Breast epithelium (tissue), 4 donors: ENCODE measurements at regions not wholly inside any gene's neighbourhood (a gene's known extent, or its start where the extent isn't known, plus 50 kb on each side); places are given as distances from the start of the nearest gene placed in this dataset.

Source experiments
- DNase-seq, 2 donors: peaks; one replicate each; pipeline ENCODE4 v3.0.0-alpha.2; 2019; ENCODE audit warnings: low spot score in 2 of 2
- H3K27ac ChIP-seq, 2 donors: fragments of 200-600 bp; sonication (generic) in 1 of 2; one replicate each; pipeline ENCODE4 v1.5.1; 2016 to 2019; ENCODE audit warnings: mild to moderate bottlenecking in 1 of 2
- H3K27me3 ChIP-seq, 2 donors: fragments of 200-600 bp; sonication (generic) in 1 of 2; one replicate each; pipeline versions ENCODE4 v1.5.1 to v1.6.0; 2017 to 2019; ENCODE audit warnings: control low read depth in 1 of 2, mild to moderate bottlenecking in 1 of 2
- H3K36me3 ChIP-seq: fragments of 200-600 bp; one replicate; pipeline ENCODE4 v1.5.1; 2019
- H3K4me1 ChIP-seq, 2 donors: fragments of 200-600 bp; sonication (generic); one replicate each; pipeline ENCODE4 v1.5.1; 2016 to 2019; ENCODE audit warnings: control low read depth in 1 of 2
- H3K4me3 ChIP-seq, 3 donors: fragments of 200-600 bp; sonication (generic); 1 replicate in 2 of 3; 2 replicates in 1 of 3; pipeline ENCODE4 v1.5.1; 2016 to 2019; ENCODE audit warnings: mild to moderate bottlenecking in 3 of 3, moderate library complexity in 2 of 3
- H3K9me3 ChIP-seq, 2 donors: fragments of 200-600 bp; sonication (generic) in 1 of 2; one replicate each; pipeline ENCODE4 v1.5.1; 2016 to 2019; ENCODE audit warnings: control low read depth in 1 of 2
- CTCF ChIP-seq, 3 donors: fragments of 450-650 bp; IDR thresholded peaks; one replicate each; pipeline ENCODE4 v1.5.1; 2016 to 2017; ENCODE audit warnings: antibody characterized with exemption in 3 of 3, mild to moderate bottlenecking in 3 of 3, moderate library complexity in 3 of 3
- POLR2A ChIP-seq: fragments of 450-650 bp; IDR thresholded peaks from one replicate; pipeline ENCODE4 v1.6.1; 2016; ENCODE audit warnings: antibody characterized with exemption, mild to moderate bottlenecking, moderate library complexity
- POLR2AphosphoS5 ChIP-seq, 3 donors: sonication (generic); formaldehyde crosslinking; IDR thresholded peaks; one replicate each; pipeline ENCODE4 v1.6.1; 2017; ENCODE audit warnings: antibody characterized with exemption in 3 of 3
- intact Hi-C: fragments of 100-400 bp; cut with DNase I; formaldehyde crosslinking; loops from one replicate; pipeline ENCODE4 v1.15.1; 2023; ENCODE audit warnings: low total_unique reads

DNA sequence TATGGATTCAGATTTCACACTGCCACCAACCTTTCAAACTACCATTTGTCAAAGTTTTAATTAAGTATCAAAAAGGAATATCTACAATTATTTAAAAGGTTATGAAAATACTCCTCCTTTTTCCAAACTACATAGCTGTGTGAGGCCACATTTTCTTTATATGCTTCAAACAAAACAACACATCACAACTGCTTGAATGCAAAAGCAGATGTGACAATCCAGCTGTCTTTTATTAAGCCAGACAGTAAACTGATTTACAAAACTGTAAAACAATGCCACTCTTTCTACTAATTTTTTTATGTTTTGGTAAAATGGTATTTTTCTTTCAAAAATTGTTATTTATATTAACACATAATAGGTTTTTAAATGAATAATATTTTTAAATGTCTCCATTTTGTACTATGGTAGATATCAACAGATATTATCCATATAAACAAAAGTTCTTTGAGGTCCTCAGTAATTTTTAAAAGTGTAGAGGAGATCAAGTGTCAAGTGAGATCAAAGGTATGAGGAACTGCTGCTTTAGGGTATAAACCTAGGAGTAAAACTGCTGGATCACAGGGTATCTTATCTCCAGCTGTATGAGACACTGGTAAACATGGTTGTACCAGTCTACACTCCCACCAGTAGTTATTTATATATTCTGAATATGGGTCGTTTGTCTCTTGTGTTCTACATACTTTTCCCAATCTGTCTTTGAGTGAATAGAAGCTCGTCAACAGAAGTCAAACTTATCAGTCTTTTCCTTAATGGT, 68.8 kb upstream of the SERTAD2 start:
- H3K4me1 ChIP-seq: no peaks in the 10 kb centered on the region
- DNase-seq: no peak
- no peaks in the 10 kb centered on the region for H3K9me3 ChIP-seq
- H3K27ac ChIP-seq: no peak overlapping the region
- no peak overlapping the region for H3K4me3 ChIP-seq
- no peaks in the 10 kb centered on the region for H3K36me3 ChIP-seq
- intact Hi-C loops: no loop called here
- TF ChIP-seq POLR2A: no peak
- no peak for TF ChIP-seq CTCF (IDR thresholded peaks at IDR 0.05)
- no peak for TF ChIP-seq POLR2AphosphoS5 (IDR thresholded peaks at IDR 0.05)
- H3K27me3 ChIP-seq: no peaks in the 10 kb centered on the region

DNA sequence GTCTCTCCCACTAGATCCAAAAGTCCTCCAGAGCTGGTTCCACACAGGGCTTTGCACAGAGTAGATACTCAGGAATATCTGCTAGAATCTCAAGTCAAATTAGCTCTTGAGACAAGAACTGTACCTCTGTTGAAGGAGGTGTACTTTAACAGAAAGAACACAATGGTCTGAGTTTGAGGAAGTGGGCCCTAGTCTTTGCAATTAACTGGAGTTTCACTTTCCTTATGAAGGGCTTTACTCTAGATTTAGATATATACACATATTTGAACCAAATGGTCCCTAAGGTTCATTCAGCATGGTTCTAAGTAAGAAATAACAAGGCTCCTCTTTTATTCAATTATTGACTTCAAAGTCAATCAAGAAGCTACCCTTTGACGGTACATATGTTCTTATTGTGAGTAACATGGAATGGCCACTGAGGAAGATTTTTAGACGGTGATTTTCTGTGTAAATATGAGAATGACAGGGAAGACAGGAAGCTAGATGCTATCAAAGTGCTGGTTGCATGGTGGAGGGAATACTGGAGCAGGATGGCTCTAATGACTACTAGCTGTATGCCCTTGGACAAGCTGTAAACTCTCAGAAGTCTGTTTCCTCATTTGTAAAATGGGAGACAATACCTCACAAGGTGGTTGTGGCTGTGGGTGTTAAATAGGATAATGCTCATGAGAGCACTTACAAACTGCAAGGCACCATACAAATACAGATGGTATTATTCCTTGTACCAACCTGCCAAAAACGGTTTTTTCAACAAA, 73.5 kb upstream of the SERTAD2 start:
- Histone ChIP-seq H3K4me3 (peak overlapping the region in 1 of 3 donors; percentile 7), H3K27me3 (no peaks in the 10 kb centered on the region), H3K36me3 (no peaks in the 10 kb centered on the region), H3K9me3 (no peaks in the 10 kb centered on the region), H3K27ac (peak overlapping the region in 1 of 2 donors; percentile 11), H3K4me1 (no peaks in the 10 kb centered on the region)
- DNase-seq: no peak
- TF ChIP-seq POLR2AphosphoS5 (IDR thresholded peaks at IDR 0.05): no peak
- no peak for TF ChIP-seq POLR2A
- TF ChIP-seq CTCF (IDR thresholded peaks at IDR 0.05): no peak
- intact Hi-C loops: no loop called here

GRCh38 chr2:64727843-64728463, 74.2 kb upstream of the SERTAD2 start:
- no peaks in the 10 kb centered on the region for H3K36me3 ChIP-seq
- no peak for DNase-seq
- TF ChIP-seq POLR2AphosphoS5 (IDR thresholded peaks at IDR 0.05) (no peak), POLR2A (no peak), CTCF (IDR thresholded peaks at IDR 0.05) (no peak)
- no peak overlapping the region for H3K4me3 ChIP-seq
- intact Hi-C loops: no loop called here
- no peaks in the 10 kb centered on the region for H3K4me1 ChIP-seq
- no peak overlapping the region for H3K27ac ChIP-seq
- no peaks in the 10 kb centered on the region for H3K27me3 ChIP-seq
- H3K9me3 ChIP-seq: no peaks in the 10 kb centered on the region

DNA sequence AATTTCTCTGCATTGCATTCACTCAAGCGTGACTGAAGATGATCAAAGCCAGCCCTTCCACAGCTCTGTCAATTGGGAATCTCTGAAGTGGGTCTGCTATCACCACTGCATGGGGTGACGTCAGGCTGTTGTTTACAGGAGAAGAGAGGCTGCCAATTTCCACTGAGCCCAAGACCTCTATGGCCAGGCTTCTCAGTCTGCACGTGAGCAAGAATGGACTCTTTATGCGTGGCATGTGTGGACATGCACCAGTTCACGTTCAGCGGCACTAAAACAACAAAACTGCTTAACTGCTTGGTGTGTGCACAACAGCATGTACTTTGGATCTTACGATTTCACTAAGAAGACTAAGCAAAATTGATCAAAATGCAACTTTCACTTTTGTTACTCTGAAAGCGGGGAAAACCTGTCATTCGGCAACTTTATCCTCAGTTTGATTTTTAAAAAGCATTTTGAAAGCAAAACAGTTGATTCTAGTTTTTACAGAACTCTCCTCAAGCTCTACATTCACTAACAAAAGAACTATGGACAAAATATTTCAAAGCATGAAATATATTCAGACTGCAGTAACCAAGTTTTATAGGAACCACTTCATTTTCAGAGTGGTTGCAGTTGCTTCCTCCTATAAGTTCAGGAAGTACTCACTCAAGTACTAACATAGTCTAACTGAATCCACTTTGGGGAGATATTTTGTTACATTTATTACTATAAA, 77.0 kb upstream of the SERTAD2 start:
- Histone ChIP-seq H3K4me3 (peak overlapping the region; percentile 40 to 53 (median 41)), H3K36me3 (no peaks in the 10 kb centered on the region), H3K4me1 (no peaks in the 10 kb centered on the region), H3K27ac (peak overlapping the region; percentile 49 to 59), H3K9me3 (no peaks in the 10 kb centered on the region), H3K27me3 (no peaks in the 10 kb centered on the region)
- TF ChIP-seq POLR2AphosphoS5 (IDR thresholded peaks at IDR 0.05) (peak; percentile 46 to 82 (median 57)), POLR2A (no peak)
- intact Hi-C loops: no loop called here
- peak in 1 of 2 donors; percentile 58 for DNase-seq

DNA sequence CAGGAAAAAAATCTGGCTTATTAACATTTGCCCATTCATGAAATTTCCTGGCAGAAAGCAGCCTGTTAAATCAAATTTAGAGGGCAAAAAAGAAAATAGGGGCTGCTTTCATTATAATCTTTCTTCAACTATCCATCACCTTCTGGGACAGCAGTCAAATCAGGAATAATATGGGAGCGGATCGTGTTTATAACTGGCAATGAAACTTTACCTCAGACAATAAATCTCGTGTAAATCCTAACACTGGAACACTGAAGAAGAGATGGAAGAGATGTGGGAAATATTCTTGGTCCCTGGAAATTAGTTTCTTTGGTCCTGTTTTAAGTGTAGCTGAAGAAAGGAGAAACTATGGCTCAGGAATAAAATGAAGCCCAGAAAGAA, 77.5 kb upstream of the SERTAD2 start:
- H3K27ac ChIP-seq: peak overlapping the region; percentile 49 to 59
- no peaks in the 10 kb centered on the region for H3K9me3 ChIP-seq
- H3K4me1 ChIP-seq: no peaks in the 10 kb centered on the region
- no peaks in the 10 kb centered on the region for H3K36me3 ChIP-seq
- DNase-seq: no peak
- intact Hi-C loops: no loop called here
- no peaks in the 10 kb centered on the region for H3K27me3 ChIP-seq
- H3K4me3 ChIP-seq: peak overlapping the region; percentile 40 to 53 (median 41)
- TF ChIP-seq POLR2A: no peak
- TF ChIP-seq POLR2AphosphoS5 (IDR thresholded peaks at IDR 0.05): no peak
- no peak for TF ChIP-seq CTCF (IDR thresholded peaks at IDR 0.05)
